ENCODE measurements at regions not wholly inside any gene's neighbourhood (a gene's known extent, or its start where the extent isn't known, plus 50 kb on each side); places are given as distances from the start of the nearest gene placed in this dataset.

GRCh38 chr6:139438775-139439174, 64.3 kb upstream of the CITED2 start:
- TF ChIP-seq, protein P1, sequence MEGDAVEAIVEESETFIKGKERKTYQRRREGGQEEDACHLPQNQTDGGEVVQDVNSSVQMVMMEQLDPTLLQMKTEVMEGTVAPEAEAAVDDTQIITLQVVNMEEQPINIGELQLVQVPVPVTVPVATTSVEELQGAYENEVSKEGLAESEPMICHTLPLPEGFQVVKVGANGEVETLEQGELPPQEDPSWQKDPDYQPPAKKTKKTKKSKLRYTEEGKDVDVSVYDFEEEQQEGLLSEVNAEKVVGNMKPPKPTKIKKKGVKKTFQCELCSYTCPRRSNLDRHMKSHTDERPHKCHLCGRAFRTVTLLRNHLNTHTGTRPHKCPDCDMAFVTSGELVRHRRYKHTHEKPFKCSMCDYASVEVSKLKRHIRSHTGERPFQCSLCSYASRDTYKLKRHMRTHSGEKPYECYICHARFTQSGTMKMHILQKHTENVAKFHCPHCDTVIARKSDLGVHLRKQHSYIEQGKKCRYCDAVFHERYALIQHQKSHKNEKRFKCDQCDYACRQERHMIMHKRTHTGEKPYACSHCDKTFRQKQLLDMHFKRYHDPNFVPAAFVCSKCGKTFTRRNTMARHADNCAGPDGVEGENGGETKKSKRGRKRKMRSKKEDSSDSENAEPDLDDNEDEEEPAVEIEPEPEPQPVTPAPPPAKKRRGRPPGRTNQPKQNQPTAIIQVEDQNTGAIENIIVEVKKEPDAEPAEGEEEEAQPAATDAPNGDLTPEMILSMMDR (conservative IDR thresholded peaks at IDR 0.05) = no peak
- TF ChIP-seq EZH2 (IDR thresholded peaks at IDR 0.05; ENCODE audit: low read depth) = no peak

Measured in PC-9 (cell line).